ENCODE measurements at regions not wholly inside any gene's neighbourhood (a gene's known extent, or its start where the extent isn't known, plus 50 kb on each side); places are given as distances from the start of the nearest gene placed in this dataset.

DNA sequence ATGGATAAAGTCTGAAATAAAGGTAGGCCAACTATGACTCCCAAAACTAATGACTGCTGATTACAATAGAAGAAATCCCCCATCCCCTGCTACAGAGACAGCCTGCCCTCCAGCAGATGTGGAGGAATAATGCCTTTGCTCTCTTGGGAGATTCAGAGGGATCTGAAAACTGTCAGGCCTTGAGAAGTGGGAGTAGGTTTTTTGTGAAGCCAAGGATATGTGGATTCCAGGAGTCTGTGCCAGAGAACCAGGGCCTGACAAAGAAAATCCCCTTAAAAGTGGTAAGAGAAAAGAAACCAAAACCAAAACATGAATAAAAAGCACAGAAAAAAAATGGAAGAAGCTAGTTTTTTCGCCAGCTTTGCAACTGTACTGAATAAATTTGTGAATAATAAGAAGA lies 397.6 kb downstream of the ZNF521 start:
- 63 to 82% methylated on average over 1 of the region's 1 CpG for WGBS, 2 donors
- peak in 2 of 3 donors; percentile 23 to 40 for DNase-seq

DNA sequence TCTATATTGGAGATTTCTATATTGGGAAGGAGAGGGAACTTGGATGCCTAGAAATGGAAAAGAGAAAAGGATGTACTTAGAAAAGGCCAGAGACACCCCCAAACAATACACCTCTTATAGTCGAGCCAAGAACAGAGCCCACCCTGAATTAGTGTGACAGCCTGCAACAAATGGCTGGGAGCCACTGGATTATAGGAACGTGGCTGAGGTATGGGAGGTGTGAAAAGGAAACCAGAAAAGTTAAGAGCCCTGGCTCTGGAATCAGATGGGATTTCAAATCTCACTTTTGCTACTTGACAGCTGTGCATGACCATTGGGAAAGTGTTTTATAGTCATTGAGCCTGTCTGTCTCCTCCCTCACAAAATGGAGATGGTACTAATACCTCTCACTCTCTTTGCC lies 394.0 kb downstream of the ZNF521 start:
- DNase-seq = no peak
- Histone ChIP-seq H3K4me3 (no peak overlapping the region), H3K27ac (ENCODE audit: low read depth in 1 of 2, low read length in 1 of 2) (no peak overlapping the region), H3K9ac (ENCODE audit: insufficient read depth in 1 of 2, low read length in 2 of 2) (no peak overlapping the region), H3K9me3 (ENCODE audit: control insufficient read depth in 4 of 4, insufficient read depth in 3 of 4, low read length in 3 of 4) (peaks cover 0 to 3% (median 1%) of the 10 kb centered on the region in 4 donors), H3K36me3 (ENCODE audit: control insufficient read depth in 4 of 4, insufficient read depth in 4 of 4, low read length in 4 of 4) (no peaks in the 10 kb centered on the region), H3K4me1 (ENCODE audit: control insufficient read depth in 5 of 5, insufficient read depth in 5 of 5, low read length in 5 of 5) (peaks cover 0 to 4% (median 0%) of the 10 kb centered on the region in 5 donors), H3K27me3 (ENCODE audit: control insufficient read depth in 3 of 3, insufficient read depth in 3 of 3, low read length in 2 of 3) (no peaks in the 10 kb centered on the region)
- WGBS, 2 donors = 82 to 83% methylated on average over 2 of the region's 2 CpGs
- TF ChIP-seq, protein P1, sequence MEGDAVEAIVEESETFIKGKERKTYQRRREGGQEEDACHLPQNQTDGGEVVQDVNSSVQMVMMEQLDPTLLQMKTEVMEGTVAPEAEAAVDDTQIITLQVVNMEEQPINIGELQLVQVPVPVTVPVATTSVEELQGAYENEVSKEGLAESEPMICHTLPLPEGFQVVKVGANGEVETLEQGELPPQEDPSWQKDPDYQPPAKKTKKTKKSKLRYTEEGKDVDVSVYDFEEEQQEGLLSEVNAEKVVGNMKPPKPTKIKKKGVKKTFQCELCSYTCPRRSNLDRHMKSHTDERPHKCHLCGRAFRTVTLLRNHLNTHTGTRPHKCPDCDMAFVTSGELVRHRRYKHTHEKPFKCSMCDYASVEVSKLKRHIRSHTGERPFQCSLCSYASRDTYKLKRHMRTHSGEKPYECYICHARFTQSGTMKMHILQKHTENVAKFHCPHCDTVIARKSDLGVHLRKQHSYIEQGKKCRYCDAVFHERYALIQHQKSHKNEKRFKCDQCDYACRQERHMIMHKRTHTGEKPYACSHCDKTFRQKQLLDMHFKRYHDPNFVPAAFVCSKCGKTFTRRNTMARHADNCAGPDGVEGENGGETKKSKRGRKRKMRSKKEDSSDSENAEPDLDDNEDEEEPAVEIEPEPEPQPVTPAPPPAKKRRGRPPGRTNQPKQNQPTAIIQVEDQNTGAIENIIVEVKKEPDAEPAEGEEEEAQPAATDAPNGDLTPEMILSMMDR (IDR thresholded peaks at IDR 0.05; ENCODE audit: control extremely low read depth, extremely low read depth) = no peak
- no peak for ATAC-seq (ENCODE audit: insufficient read depth, low FRiP score)

More for the DNA sequence above, 397.6 kb downstream of the ZNF521 start:
- no peak overlapping the region for H3K4me3 ChIP-seq
- H3K27ac ChIP-seq (ENCODE audit: low read depth in 1 of 2, low read length in 1 of 2) = no peak overlapping the region
- no peak overlapping the region for H3K9ac ChIP-seq (ENCODE audit: insufficient read depth in 1 of 2, low read length in 2 of 2)
- H3K27me3 ChIP-seq (ENCODE audit: control insufficient read depth in 3 of 3, insufficient read depth in 3 of 3, low read length in 2 of 3) = no peaks in the 10 kb centered on the region
- no peak for ATAC-seq (ENCODE audit: insufficient read depth, low FRiP score)
- H3K4me1 ChIP-seq (ENCODE audit: control insufficient read depth in 5 of 5, insufficient read depth in 5 of 5, low read length in 5 of 5) = peaks cover 0 to 4% (median 0%) of the 10 kb centered on the region in 5 donors
- TF ChIP-seq, protein P1 (IDR thresholded peaks at IDR 0.05; ENCODE audit: control extremely low read depth, extremely low read depth) = no peak
- H3K36me3 ChIP-seq (ENCODE audit: control insufficient read depth in 4 of 4, insufficient read depth in 4 of 4, low read length in 4 of 4) = no peaks in the 10 kb centered on the region
- H3K9me3 ChIP-seq (ENCODE audit: control insufficient read depth in 4 of 4, insufficient read depth in 3 of 4, low read length in 3 of 4) = peaks cover 0 to 2% (median 0%) of the 10 kb centered on the region in 4 donors

DNA sequence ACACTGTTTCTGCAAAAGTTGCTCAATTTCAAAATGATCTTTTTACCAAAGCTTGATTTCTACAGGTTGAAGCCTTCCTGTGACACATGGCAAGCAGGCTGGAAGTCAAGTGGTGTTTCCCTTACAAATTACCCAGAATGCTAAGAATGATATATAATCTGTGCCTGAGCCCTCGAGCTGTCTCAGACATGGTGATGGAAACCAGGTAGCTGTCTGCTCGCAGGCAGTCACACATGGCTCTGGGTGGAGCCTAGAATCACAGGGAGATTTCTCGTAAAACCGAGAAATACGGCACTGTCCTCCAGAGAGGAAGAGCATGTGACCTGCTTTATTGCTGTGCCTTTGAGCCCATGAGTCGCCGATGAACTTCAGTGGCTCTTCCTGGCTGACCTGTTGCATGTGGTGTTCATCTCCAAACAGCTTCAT lies 392.9 kb downstream of the ZNF521 start:
- 83 to 90% methylated on average over 7 of the region's 7 CpGs for WGBS, 2 donors
- TF ChIP-seq, protein P1 (IDR thresholded peaks at IDR 0.05; ENCODE audit: control extremely low read depth, extremely low read depth) = no peak
- DNase-seq (no peak), ATAC-seq (ENCODE audit: insufficient read depth, low FRiP score) (no peak)
- Histone ChIP-seq H3K9ac (ENCODE audit: insufficient read depth in 1 of 2, low read length in 2 of 2) (no peak overlapping the region), H3K27ac (ENCODE audit: low read depth in 1 of 2, low read length in 1 of 2) (no peak overlapping the region), H3K4me3 (no peak overlapping the region), H3K36me3 (ENCODE audit: control insufficient read depth in 4 of 4, insufficient read depth in 4 of 4, low read length in 4 of 4) (no peaks in the 10 kb centered on the region), H3K9me3 (ENCODE audit: control insufficient read depth in 4 of 4, insufficient read depth in 3 of 4, low read length in 3 of 4) (peaks cover 0 to 3% (median 0%) of the 10 kb centered on the region in 4 donors), H3K27me3 (ENCODE audit: control insufficient read depth in 3 of 3, insufficient read depth in 3 of 3, low read length in 2 of 3) (no peaks in the 10 kb centered on the region), H3K4me1 (ENCODE audit: control insufficient read depth in 5 of 5, insufficient read depth in 5 of 5, low read length in 5 of 5) (peaks cover 0 to 4% (median 0%) of the 10 kb centered on the region in 5 donors)

DNA sequence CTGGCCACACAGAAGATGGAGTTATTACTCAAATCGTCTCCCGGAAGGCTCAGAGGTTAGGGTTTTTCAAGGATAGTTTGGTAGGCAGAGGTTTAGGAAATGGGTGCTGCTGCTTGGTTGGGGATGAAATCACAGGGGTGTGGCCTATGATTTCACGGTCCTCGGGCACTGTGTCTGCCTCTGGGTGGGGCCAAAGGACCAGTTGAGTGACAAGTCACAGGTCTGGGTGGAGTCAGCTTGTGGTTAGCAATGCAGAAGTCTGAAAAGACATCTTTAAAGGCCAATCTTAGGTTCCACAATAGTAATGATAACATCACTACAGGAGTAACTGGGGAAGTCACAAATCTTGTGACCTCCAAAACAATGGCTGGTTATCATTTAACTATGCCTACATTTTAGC lies 387.8 kb downstream of the ZNF521 start:
- TF ChIP-seq, protein P1 (IDR thresholded peaks at IDR 0.05; ENCODE audit: control extremely low read depth, extremely low read depth) = no peak
- ATAC-seq (ENCODE audit: insufficient read depth, low FRiP score) = no peak
- H3K9me3 ChIP-seq (ENCODE audit: control insufficient read depth in 4 of 4, insufficient read depth in 3 of 4, low read length in 3 of 4) = peaks cover 0 to 3% (median 0%) of the 10 kb centered on the region in 4 donors
- no peaks in the 10 kb centered on the region for H3K27me3 ChIP-seq (ENCODE audit: control insufficient read depth in 3 of 3, insufficient read depth in 3 of 3, low read length in 2 of 3)
- no peak overlapping the region for H3K4me3 ChIP-seq
- WGBS, 2 donors = 53 to 66% methylated on average over 4 of the region's 4 CpGs
- no peak for DNase-seq
- no peaks in the 10 kb centered on the region for H3K36me3 ChIP-seq (ENCODE audit: control insufficient read depth in 4 of 4, insufficient read depth in 4 of 4, low read length in 4 of 4)
- no peak overlapping the region for H3K27ac ChIP-seq (ENCODE audit: low read depth in 1 of 2, low read length in 1 of 2)
- H3K4me1 ChIP-seq (ENCODE audit: control insufficient read depth in 5 of 5, insufficient read depth in 5 of 5, low read length in 5 of 5) = no peaks in the 10 kb centered on the region
- no peak overlapping the region for H3K9ac ChIP-seq (ENCODE audit: insufficient read depth in 1 of 2, low read length in 2 of 2)
